Naive B cell (primary cell): ENCODE measurements at regions not wholly inside any gene's neighbourhood (a gene's known extent, or its start where the extent isn't known, plus 50 kb on each side); places are given as distances from the start of the nearest gene placed in this dataset.

Source experiments
- ATAC-seq, 2 donors: fragments of 150-1000 bp; cut with Tn5 transposase; 2 replicates each; pipeline ENCODE4 v1.10.0; 2021; ENCODE audit warnings: low read depth in 2 of 2, mild to moderate bottlenecking in 2 of 2, moderate library complexity in 2 of 2
- DNase-seq: peaks from one replicate; pipeline ENCODE4 v3.0.0; 2022
- H3K27ac Mint-ChIP-seq, 6 donors: one replicate each; pipeline ENCODE4 v1.8.0; 2020 to 2022; ENCODE audit warnings: mild to moderate bottlenecking in 6 of 6, mixed read lengths in 6 of 6, moderate library complexity in 5 of 6, inconsistent platforms in 2 of 6
- H3K27me3 Mint-ChIP-seq, 3 donors: one replicate each; pipeline ENCODE4 v1.8.0; 2021 to 2022; ENCODE audit warnings: mixed read lengths in 3 of 3, mild to moderate bottlenecking in 1 of 3
- H3K36me3 Mint-ChIP-seq, 2 donors: one replicate each; pipeline ENCODE4 v1.8.0; 2020 to 2022; ENCODE audit warnings: mixed read lengths in 2 of 2, inconsistent platforms in 1 of 2, mild to moderate bottlenecking in 1 of 2
- H3K4me1 Mint-ChIP-seq, 3 donors: one replicate each; pipeline ENCODE4 v1.8.0; 2020 to 2022; ENCODE audit warnings: mixed read lengths in 3 of 3, inconsistent platforms in 1 of 3, mild to moderate bottlenecking in 1 of 3, moderate library complexity in 1 of 3
- H3K4me3 Mint-ChIP-seq, 8 donors: one replicate each; pipeline ENCODE4 v1.8.0; 2020 to 2022; ENCODE audit warnings: mild to moderate bottlenecking in 8 of 8, mixed read lengths in 8 of 8, moderate library complexity in 8 of 8, inconsistent platforms in 2 of 8
- H3K9me3 Mint-ChIP-seq, 7 donors: one replicate each; pipeline ENCODE4 v1.8.0; 2020 to 2022; ENCODE audit warnings: mixed read lengths in 7 of 7, mild to moderate bottlenecking in 5 of 7, inconsistent platforms in 2 of 7, moderate library complexity in 1 of 7

- ATAC-seq (no peak), DNase-seq (no peak)
- Mint-ChIP-seq H3K36me3 (no peaks in the 10 kb centered on the region), H3K4me3 (no peak overlapping the region), H3K27ac (no peak overlapping the region), H3K9me3 (no peaks in the 10 kb centered on the region), H3K4me1 (no peaks in the 10 kb centered on the region), H3K27me3 (no peaks in the 10 kb centered on the region)
These were observed 794.3 kb upstream of the CDH7 start for GRCh38 chr18:64956465-64956864.

- H3K27me3 Mint-ChIP-seq, result no peaks in the 10 kb centered on the region
- DNase-seq, result no peak
- H3K9me3 Mint-ChIP-seq, result peaks cover 0 to 12% (median 3%) of the 10 kb centered on the region in 7 donors
- H3K27ac Mint-ChIP-seq, result no peak overlapping the region
- no peaks in the 10 kb centered on the region for H3K4me1 Mint-ChIP-seq
- H3K36me3 Mint-ChIP-seq, result no peaks in the 10 kb centered on the region
- no peak for ATAC-seq
- peak overlapping the region in 1 of 8 donors; percentile 41 for H3K4me3 Mint-ChIP-seq
These were observed 800.9 kb upstream of the CDH7 start for GRCh38 chr18:64949885-64950284.

DNA sequence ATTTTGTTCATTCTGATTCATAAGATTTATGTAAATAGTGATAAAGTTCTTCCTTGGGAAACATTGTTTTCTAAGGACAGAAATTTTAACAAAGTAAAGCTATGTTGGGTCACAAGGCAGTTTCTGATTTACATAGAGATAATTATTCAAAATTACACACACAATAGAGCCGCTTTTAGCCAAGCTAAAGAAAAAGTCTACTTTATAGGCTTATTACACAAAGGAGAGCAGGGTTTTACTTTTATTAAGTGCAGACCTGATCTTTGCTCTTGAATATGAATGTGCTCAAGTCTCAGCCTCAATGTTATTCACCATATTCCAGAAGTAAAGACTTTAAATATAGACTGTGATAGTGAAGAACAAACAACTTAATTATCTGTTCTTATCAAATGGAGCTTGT lies 787.8 kb upstream of the LINC00305 start:
- H3K4me3 Mint-ChIP-seq, result no peak overlapping the region
- H3K27ac Mint-ChIP-seq, result no peak overlapping the region
- DNase-seq, result no peak
- H3K9me3 Mint-ChIP-seq, result peaks cover 0 to 1% (median 0%) of the 10 kb centered on the region in 7 donors
- no peaks in the 10 kb centered on the region for H3K27me3 Mint-ChIP-seq
- H3K36me3 Mint-ChIP-seq, result no peaks in the 10 kb centered on the region
- no peak for ATAC-seq
- H3K4me1 Mint-ChIP-seq, result no peaks in the 10 kb centered on the region

DNA sequence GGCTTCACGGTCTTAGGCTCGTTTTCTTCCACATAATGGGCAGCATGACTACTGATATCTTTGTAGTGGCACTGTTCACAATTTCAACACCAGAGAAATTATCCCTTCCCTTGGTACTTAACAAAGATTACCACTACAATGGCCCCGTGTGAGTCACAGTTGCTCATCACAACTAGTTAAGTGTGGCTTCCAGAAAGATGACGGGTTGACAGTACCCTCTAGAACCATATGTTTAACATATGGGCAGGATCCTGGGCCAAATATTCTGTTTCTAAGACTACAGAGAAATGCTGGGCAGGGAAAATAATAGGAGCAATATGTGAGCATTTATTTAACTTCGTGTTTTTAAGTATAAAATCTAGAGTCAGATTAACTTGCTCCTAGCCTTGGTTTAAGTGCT lies 780.1 kb upstream of the LINC00305 start:
- DNase-seq (no peak), ATAC-seq (no peak)
- Mint-ChIP-seq H3K4me3 (no peak overlapping the region), H3K4me1 (no peaks in the 10 kb centered on the region), H3K27me3 (no peaks in the 10 kb centered on the region), H3K9me3 (no peaks in the 10 kb centered on the region), H3K36me3 (no peaks in the 10 kb centered on the region), H3K27ac (no peak overlapping the region)

- no peak overlapping the region for H3K4me3 Mint-ChIP-seq
- H3K27ac Mint-ChIP-seq, result no peak overlapping the region
- ATAC-seq, result no peak
- H3K36me3 Mint-ChIP-seq, result no peaks in the 10 kb centered on the region
- H3K4me1 Mint-ChIP-seq, result no peaks in the 10 kb centered on the region
- H3K27me3 Mint-ChIP-seq, result no peaks in the 10 kb centered on the region
- H3K9me3 Mint-ChIP-seq, result no peaks in the 10 kb centered on the region
- DNase-seq, result no peak
These were observed 771.2 kb upstream of the LINC00305 start for GRCh38 chr18:64919971-64920570.

DNA sequence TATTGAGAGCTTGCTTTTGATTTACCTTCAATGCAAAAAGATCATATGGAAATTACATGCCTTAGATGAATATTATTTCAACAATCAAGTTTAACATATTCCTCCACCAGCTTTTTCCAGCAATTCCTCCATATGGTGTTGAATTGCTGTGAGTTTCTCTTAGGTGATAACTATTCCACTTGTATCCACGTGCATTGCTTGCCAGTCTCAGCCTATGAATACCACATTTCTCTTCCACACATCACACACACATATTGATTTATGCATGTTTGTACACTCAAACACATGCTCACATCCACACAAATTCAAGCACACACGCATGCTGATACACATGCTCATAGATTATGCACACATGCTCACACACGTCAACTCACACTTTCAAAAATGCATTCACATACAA lies 770.0 kb upstream of the LINC00305 start:
- Mint-ChIP-seq H3K4me1 (no peaks in the 10 kb centered on the region), H3K36me3 (no peaks in the 10 kb centered on the region), H3K4me3 (no peak overlapping the region), H3K27me3 (no peaks in the 10 kb centered on the region), H3K9me3 (peaks cover 0 to 3% (median 0%) of the 10 kb centered on the region in 7 donors), H3K27ac (no peak overlapping the region)
- ATAC-seq (no peak), DNase-seq (no peak)

- Mint-ChIP-seq H3K27ac (no peak overlapping the region), H3K36me3 (no peaks in the 10 kb centered on the region), H3K9me3 (peaks cover 4 to 15% (median 9%) of the 10 kb centered on the region in 7 donors), H3K4me1 (no peaks in the 10 kb centered on the region), H3K27me3 (no peaks in the 10 kb centered on the region), H3K4me3 (no peak overlapping the region)
- no peak for ATAC-seq
- no peak for DNase-seq
These were observed 744.5 kb upstream of the LINC00305 start for GRCh38 chr18:64893349-64893748.

- H3K4me3 Mint-ChIP-seq, result no peak overlapping the region
- ATAC-seq, result no peak
- H3K27me3 Mint-ChIP-seq, result peaks cover 0 to 4% (median 0%) of the 10 kb centered on the region in 3 donors
- no peaks in the 10 kb centered on the region for H3K4me1 Mint-ChIP-seq
- no peak overlapping the region for H3K27ac Mint-ChIP-seq
- no peak for DNase-seq
- peaks cover 4 to 13% (median 5%) of the 10 kb centered on the region in 7 donors for H3K9me3 Mint-ChIP-seq
- no peaks in the 10 kb centered on the region for H3K36me3 Mint-ChIP-seq
These were observed 740.1 kb upstream of the LINC00305 start for GRCh38 chr18:64888956-64889355.

DNA sequence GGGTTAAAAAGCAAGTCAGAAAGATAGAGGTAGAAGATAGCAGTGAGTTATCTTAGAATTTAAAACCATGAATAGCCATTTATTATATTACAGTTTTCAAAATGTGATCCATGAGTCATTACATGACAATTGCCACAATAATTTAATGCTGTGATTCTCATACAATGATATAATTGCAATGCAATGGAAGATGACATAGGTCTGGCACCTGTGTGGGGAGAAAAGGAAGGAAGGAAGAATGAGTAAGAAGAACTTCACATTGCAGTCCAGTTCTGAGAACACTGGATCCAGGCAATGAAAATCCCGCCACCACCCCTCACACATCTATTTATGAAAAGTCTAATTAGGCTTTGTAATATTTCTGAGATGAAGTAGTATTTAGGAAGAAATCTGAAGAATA lies 738.1 kb upstream of the LINC00305 start:
- Mint-ChIP-seq H3K27me3 (peaks cover 0 to 4% (median 0%) of the 10 kb centered on the region in 3 donors), H3K36me3 (no peaks in the 10 kb centered on the region), H3K27ac (no peak overlapping the region), H3K9me3 (peaks cover 0 to 4% (median 0%) of the 10 kb centered on the region in 7 donors), H3K4me1 (no peaks in the 10 kb centered on the region), H3K4me3 (no peak overlapping the region)
- DNase-seq (no peak), ATAC-seq (no peak)

DNA sequence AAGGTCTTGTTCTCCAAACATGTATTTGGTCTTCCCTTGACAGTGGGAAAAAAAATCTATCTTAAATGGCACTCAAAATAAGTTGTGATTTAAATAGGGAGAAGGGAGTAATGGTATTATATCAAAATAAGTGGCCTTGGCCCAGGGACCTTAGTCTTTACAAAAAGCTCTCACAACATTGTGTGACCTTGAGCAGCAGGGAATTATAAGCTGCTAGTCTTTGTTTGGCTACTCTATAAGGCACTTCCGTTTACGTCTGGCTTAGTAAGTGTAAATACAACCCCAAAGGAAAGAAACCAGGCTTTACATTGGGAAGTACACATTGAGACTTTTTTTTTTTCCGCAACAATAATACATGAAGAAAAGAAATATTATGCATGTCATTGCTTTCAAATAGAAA lies 734.0 kb upstream of the LINC00305 start:
- Mint-ChIP-seq H3K27me3 (peaks cover 0 to 4% (median 0%) of the 10 kb centered on the region in 3 donors), H3K4me1 (no peaks in the 10 kb centered on the region), H3K27ac (no peak overlapping the region), H3K4me3 (no peak overlapping the region), H3K36me3 (no peaks in the 10 kb centered on the region), H3K9me3 (peaks cover 0 to 4% (median 0%) of the 10 kb centered on the region in 7 donors)
- DNase-seq (no peak), ATAC-seq (no peak)

DNA sequence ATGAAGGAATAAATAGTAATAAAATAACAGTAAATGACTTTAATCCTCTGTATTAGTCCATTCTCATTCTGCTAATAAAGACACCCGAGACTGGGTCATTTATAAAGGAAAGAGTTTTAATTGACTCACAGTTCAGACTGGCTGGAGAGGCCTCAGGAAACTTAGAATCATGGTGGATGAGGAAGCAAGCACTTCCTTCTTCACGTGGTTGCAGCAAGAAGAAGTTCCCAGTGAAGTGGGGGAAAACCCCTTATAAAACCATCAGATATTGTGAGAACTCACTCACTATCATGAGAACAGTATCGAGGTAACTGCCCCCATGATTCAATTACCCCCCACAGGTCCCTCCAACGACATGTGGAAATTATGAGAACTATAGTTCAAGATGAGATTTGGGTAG lies 727.9 kb upstream of the LINC00305 start:
- no peak overlapping the region for H3K27ac Mint-ChIP-seq
- H3K4me3 Mint-ChIP-seq, result no peak overlapping the region
- no peak for DNase-seq
- no peaks in the 10 kb centered on the region for H3K27me3 Mint-ChIP-seq
- no peaks in the 10 kb centered on the region for H3K36me3 Mint-ChIP-seq
- peak in 1 of 2 donors; percentile 65 for ATAC-seq
- no peaks in the 10 kb centered on the region for H3K4me1 Mint-ChIP-seq
- H3K9me3 Mint-ChIP-seq, result peaks cover 0 to 13% (median 5%) of the 10 kb centered on the region in 7 donors

DNA sequence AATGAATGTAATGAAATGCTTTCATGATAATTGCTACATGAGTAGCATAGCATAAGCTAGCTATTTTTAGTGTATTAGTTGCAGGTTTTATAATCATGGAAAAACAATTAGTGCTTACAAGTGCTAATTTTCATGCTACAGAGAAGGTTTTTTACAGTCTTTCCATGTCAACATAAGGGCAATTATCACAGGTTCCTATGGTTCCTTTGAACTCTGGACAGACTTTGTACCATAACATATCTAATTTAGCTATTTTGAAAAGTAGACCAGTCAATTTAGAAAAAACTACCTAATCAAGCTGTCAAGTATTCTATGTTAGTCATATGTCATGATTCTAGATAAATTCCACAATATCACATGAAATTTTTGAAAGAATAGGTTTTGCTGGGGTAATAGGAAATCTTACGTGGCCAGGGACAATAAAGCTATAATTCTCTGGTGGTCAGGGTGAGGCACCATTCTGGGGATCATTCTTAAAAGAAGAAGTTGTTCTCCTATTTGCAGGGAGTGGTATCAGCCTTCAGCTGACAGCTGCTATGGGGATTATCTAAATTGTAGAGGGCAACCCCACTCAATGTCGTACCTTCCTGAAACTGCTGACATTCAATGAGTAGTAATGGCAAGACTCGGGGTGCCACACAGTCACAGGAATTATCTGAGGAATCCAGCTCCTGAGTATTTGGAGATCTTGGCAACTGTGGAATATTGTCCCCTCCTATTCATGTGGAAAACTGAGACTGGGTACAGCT lies 724.0 kb upstream of the LINC00305 start:
- no peak overlapping the region for H3K4me3 Mint-ChIP-seq
- peaks cover 0 to 9% (median 5%) of the 10 kb centered on the region in 7 donors for H3K9me3 Mint-ChIP-seq
- H3K27me3 Mint-ChIP-seq, result no peaks in the 10 kb centered on the region
- DNase-seq (no peak), ATAC-seq (no peak)
- H3K27ac Mint-ChIP-seq, result no peak overlapping the region
- no peaks in the 10 kb centered on the region for H3K4me1 Mint-ChIP-seq
- H3K36me3 Mint-ChIP-seq, result no peaks in the 10 kb centered on the region

DNA sequence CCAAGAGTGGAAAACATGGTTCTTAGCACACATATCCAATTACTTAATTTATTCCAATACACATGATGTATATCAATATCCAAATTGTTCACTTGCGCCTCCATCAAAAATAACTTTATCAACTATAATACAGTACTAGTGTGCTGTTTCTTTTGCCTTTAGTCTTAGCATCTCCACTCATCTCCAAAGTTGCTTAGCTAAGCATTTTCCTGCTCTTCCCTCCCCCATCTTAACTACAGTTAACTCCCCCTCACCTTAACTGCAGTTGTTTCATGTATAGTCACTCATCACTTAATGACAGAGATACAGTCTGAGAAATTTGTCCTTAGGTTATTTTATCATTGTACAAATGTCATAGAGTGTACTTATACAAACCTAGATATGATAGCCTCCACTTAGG lies 705.2 kb upstream of the LINC00305 start:
- Mint-ChIP-seq H3K27me3 (no peaks in the 10 kb centered on the region), H3K9me3 (peaks cover 0 to 4% (median 0%) of the 10 kb centered on the region in 7 donors), H3K4me3 (no peak overlapping the region), H3K27ac (no peak overlapping the region), H3K4me1 (no peaks in the 10 kb centered on the region), H3K36me3 (no peaks in the 10 kb centered on the region)
- DNase-seq, result no peak
- ATAC-seq, result no peak

DNA sequence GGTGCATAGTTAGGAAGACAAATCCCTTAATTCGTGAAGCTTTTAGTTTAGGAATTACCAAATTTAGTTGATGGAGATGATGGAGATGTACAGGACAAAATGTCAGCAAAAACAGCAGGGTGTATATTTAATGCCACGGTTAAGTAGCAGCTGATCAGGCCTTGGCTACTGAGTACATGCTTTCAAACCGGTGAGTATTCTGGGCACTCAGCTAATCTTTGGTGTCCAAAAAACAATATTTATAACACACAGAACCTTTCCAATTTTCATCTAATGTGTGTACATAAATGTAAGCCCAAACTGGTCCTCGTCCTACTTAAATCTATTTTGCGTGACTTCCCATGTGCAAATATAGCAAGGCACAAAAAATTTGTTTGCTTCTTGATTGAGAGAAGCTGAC lies 703.4 kb upstream of the LINC00305 start:
- H3K9me3 Mint-ChIP-seq, result peaks cover 0 to 4% (median 0%) of the 10 kb centered on the region in 7 donors

More for the DNA sequence above, 703.4 kb upstream of the LINC00305 start:
- DNase-seq (no peak), ATAC-seq (no peak)
- Mint-ChIP-seq H3K4me3 (no peak overlapping the region), H3K27me3 (no peaks in the 10 kb centered on the region), H3K27ac (no peak overlapping the region), H3K4me1 (no peaks in the 10 kb centered on the region), H3K36me3 (no peaks in the 10 kb centered on the region)
